Effector memory CD4-positive, alpha-beta T cell (primary cell): ENCODE measurements at regions not wholly inside any gene's neighbourhood (a gene's known extent, or its start where the extent isn't known, plus 50 kb on each side); places are given as distances from the start of the nearest gene placed in this dataset.
"Not testable (repeated sequence)": the region's sequence is repeated elsewhere in the genome, so short reads cannot be mapped to it uniquely, and the experiment has no call there.

Experiments used
- DNase-seq, 3 donors: peaks; one replicate each; pipeline ENCODE4 v3.0.0-alpha.2; 2020
- H3K27ac ChIP-seq: 2 replicates; pipeline ENCODE4 v1.7.0; 2013; ENCODE audit warnings: mild to moderate bottlenecking, low read length, moderate library complexity; ENCODE audit not compliant: insufficient read depth, poor library complexity, severe bottlenecking
- H3K27me3 ChIP-seq: replicated peaks from 2 replicates; pipeline ENCODE4 v1.7.0; 2013; ENCODE audit warnings: mild to moderate bottlenecking, low read length; ENCODE audit not compliant: insufficient read depth, control insufficient read depth, poor library complexity, severe bottlenecking
- H3K36me3 ChIP-seq: 2 replicates; pipeline ENCODE4 v1.7.0; 2013; ENCODE audit warnings: mild to moderate bottlenecking, low read length, moderate library complexity; ENCODE audit not compliant: control insufficient read depth, insufficient read depth
- H3K4me1 ChIP-seq: 2 replicates; pipeline ENCODE4 v1.7.0; 2013; ENCODE audit warnings: low read length, mild to moderate bottlenecking; ENCODE audit not compliant: control insufficient read depth, insufficient read depth, poor library complexity, severe bottlenecking
- H3K4me3 ChIP-seq: 2 replicates; pipeline ENCODE4 v1.7.0; 2013; ENCODE audit warnings: low read length, low read depth, mild to moderate bottlenecking; ENCODE audit not compliant: insufficient read depth, poor library complexity, severe bottlenecking
- H3K9me3 ChIP-seq: 2 replicates; pipeline ENCODE4 v1.7.0; 2013; ENCODE audit warnings: mild to moderate bottlenecking, low read length, moderate library complexity; ENCODE audit not compliant: control insufficient read depth

GRCh38 chr4:66372706-66373105, 702.4 kb upstream of the EPHA5 start:
- Histone ChIP-seq H3K36me3 (no peaks in the 10 kb centered on the region), H3K27ac (no peak overlapping the region), H3K9me3 (no peaks in the 10 kb centered on the region), H3K4me3 (no peak overlapping the region), H3K27me3 (no peaks in the 10 kb centered on the region), H3K4me1 (no peaks in the 10 kb centered on the region)
- DNase-seq: no peak

GRCh38 chr4:66367043-66367660, 696.9 kb upstream of the EPHA5 start:
- Histone ChIP-seq H3K36me3 (no peaks in the 10 kb centered on the region), H3K4me1 (no peaks in the 10 kb centered on the region), H3K27ac (no peak overlapping the region), H3K9me3 (no peaks in the 10 kb centered on the region), H3K27me3 (no peaks in the 10 kb centered on the region), H3K4me3 (no peak overlapping the region)
- DNase-seq: no peak

GRCh38 chr4:66360395-66360794, 690.1 kb upstream of the EPHA5 start:
- H3K27ac ChIP-seq, H3K4me3 ChIP-seq, DNase-seq, H3K36me3 ChIP-seq, H3K4me1 ChIP-seq, H3K27me3 ChIP-seq, H3K9me3 ChIP-seq: not testable (repeated sequence)

GRCh38 chr4:66357316-66357715, 687.0 kb upstream of the EPHA5 start:
- Histone ChIP-seq H3K36me3 (no peaks in the 10 kb centered on the region), H3K27ac (no peak overlapping the region), H3K4me3 (no peak overlapping the region), H3K9me3 (no peaks in the 10 kb centered on the region), H3K27me3 (no peaks in the 10 kb centered on the region), H3K4me1 (no peaks in the 10 kb centered on the region)
- DNase-seq: no peak

- no peak overlapping the region for H3K27ac ChIP-seq
- H3K4me1 ChIP-seq: no peaks in the 10 kb centered on the region
- no peak for DNase-seq
- no peak overlapping the region for H3K4me3 ChIP-seq
- H3K9me3 ChIP-seq: no peaks in the 10 kb centered on the region
- no peaks in the 10 kb centered on the region for H3K27me3 ChIP-seq
- no peaks in the 10 kb centered on the region for H3K36me3 ChIP-seq
Observed at GRCh38 chr4:66355328-66355727, 685.0 kb upstream of the EPHA5 start.

GRCh38 chr4:66351761-66352160, 681.5 kb upstream of the EPHA5 start:
- Histone ChIP-seq H3K27me3 (no peaks in the 10 kb centered on the region), H3K4me1 (no peaks in the 10 kb centered on the region), H3K4me3 (no peak overlapping the region), H3K27ac (no peak overlapping the region), H3K36me3 (no peaks in the 10 kb centered on the region), H3K9me3 (no peaks in the 10 kb centered on the region)
- DNase-seq: no peak

- H3K27ac ChIP-seq: no peak overlapping the region
- H3K9me3 ChIP-seq: peaks cover 6% of the 10 kb centered on the region
- no peak overlapping the region for H3K4me3 ChIP-seq
- no peak for DNase-seq
- H3K36me3 ChIP-seq: no peaks in the 10 kb centered on the region
- H3K27me3 ChIP-seq: no peaks in the 10 kb centered on the region
- no peaks in the 10 kb centered on the region for H3K4me1 ChIP-seq
Observed at GRCh38 chr4:66340286-66340893, 670.1 kb upstream of the EPHA5 start.

- Histone ChIP-seq H3K27ac (no peak overlapping the region), H3K27me3 (no peaks in the 10 kb centered on the region), H3K4me3 (no peak overlapping the region), H3K4me1 (no peaks in the 10 kb centered on the region), H3K36me3 (no peaks in the 10 kb centered on the region), H3K9me3 (peaks cover 6% of the 10 kb centered on the region)
- no peak for DNase-seq
Observed at GRCh38 chr4:66339007-66339406, 668.7 kb upstream of the EPHA5 start.

- H3K4me1 ChIP-seq: no peaks in the 10 kb centered on the region
- H3K27me3 ChIP-seq: no peaks in the 10 kb centered on the region
- H3K4me3 ChIP-seq: no peak overlapping the region
- DNase-seq: no peak
- no peaks in the 10 kb centered on the region for H3K9me3 ChIP-seq
- no peaks in the 10 kb centered on the region for H3K36me3 ChIP-seq
- no peak overlapping the region for H3K27ac ChIP-seq
Observed at GRCh38 chr4:66331761-66332160, 661.5 kb upstream of the EPHA5 start.

GRCh38 chr4:66330125-66330524, 659.8 kb upstream of the EPHA5 start:
- no peak for DNase-seq
- no peaks in the 10 kb centered on the region for H3K27me3 ChIP-seq
- H3K27ac ChIP-seq: no peak overlapping the region
- H3K4me1 ChIP-seq: no peaks in the 10 kb centered on the region
- no peak overlapping the region for H3K4me3 ChIP-seq
- no peaks in the 10 kb centered on the region for H3K9me3 ChIP-seq
- H3K36me3 ChIP-seq: no peaks in the 10 kb centered on the region
